ENCODE measurements at regions not wholly inside any gene's neighbourhood (a gene's known extent, or its start where the extent isn't known, plus 50 kb on each side); places are given as distances from the start of the nearest gene placed in this dataset.

GRCh38 chr3:103218146-103218545 is 783.3 kb downstream of the ZPLD1 start:
- H3K27ac ChIP-seq (ENCODE audit: low read depth, low read length), result no peak overlapping the region
- 0% methylated on average over 1 of the region's 1 CpG; no CpG with 5 or more reads in 1 of the 2 experiments for WGBS, 2 experiments (ENCODE audit: extremely low coverage in 1 of 2, insufficient coverage in 1 of 2, insufficient read length in 1 of 2, insufficient replicate concordance in 2 of 2, low coverage in 1 of 2, low lambda C conversion rate in 2 of 2, missing lambda C conversion rate in 1 of 2)
- no peak overlapping the region for H2BK5ac ChIP-seq (ENCODE audit: low read depth, low read length)

More at GRCh38 chr3:103218146-103218545, 783.3 kb downstream of the ZPLD1 start:
- Histone ChIP-seq H3K79me1 (ENCODE audit: low read depth, low read length) (no peaks in the 10 kb centered on the region), H3K9me3 (ENCODE audit: insufficient read depth in 2 of 2, low read depth in 1 of 2, low read length in 1 of 2) (no peaks in the 10 kb centered on the region), H2BK15ac (ENCODE audit: low read length) (no peak overlapping the region), H2AK5ac (ENCODE audit: low read depth, low read length) (no peak overlapping the region), H3K79me2 (ENCODE audit: control insufficient read depth in 1 of 2, insufficient read depth in 2 of 2, low read length in 2 of 2) (no peaks in the 10 kb centered on the region), H3K27me3 (replicated peaks in 1 of 4; ENCODE audit: control insufficient read depth in 3 of 4, extremely low read depth in 1 of 4, insufficient read depth in 3 of 4, low read length in 3 of 4) (no peaks in the 10 kb centered on the region), H4K20me1 (replicated peaks in 1 of 2; ENCODE audit: control insufficient read depth in 1 of 2, insufficient read depth in 2 of 2, low read length in 2 of 2) (no peaks in the 10 kb centered on the region), H3K56ac (replicated peaks; ENCODE audit: insufficient read length, low read depth, low read length) (no peak overlapping the region), H3K4me2 (ENCODE audit: insufficient read depth in 1 of 2, low read depth in 2 of 2, low read length in 2 of 2) (no peak overlapping the region), H2AFZ (ENCODE audit: low read length) (peak overlapping the region; percentile 92), H3K36me3 (ENCODE audit: control insufficient read depth in 2 of 4, insufficient read depth in 4 of 4, low read length in 3 of 4) (no peaks in the 10 kb centered on the region), H3K4ac (replicated peaks; ENCODE audit: insufficient read length, low read depth, low read length) (no peak overlapping the region), H3K9ac (replicated peaks in 1 of 4; ENCODE audit: extremely low read depth in 1 of 4, low read depth in 3 of 4, low read length in 3 of 4) (no peak overlapping the region), H3K18ac (ENCODE audit: extremely low read depth, low read length) (no peak overlapping the region), H3K23me2 (ENCODE audit: low read depth, low read length) (no peaks in the 10 kb centered on the region), H3K4me3 (ENCODE audit: extremely low read depth in 1 of 4, insufficient read depth in 2 of 4, low read depth in 3 of 4, low read length in 4 of 4) (no peak overlapping the region), H3K14ac (ENCODE audit: insufficient read length) (no peak overlapping the region), H2BK20ac (ENCODE audit: low read length) (no peak overlapping the region), H4K5ac (ENCODE audit: insufficient read length, low read depth, low read length) (no peak overlapping the region), H2BK12ac (ENCODE audit: low read depth, low read length) (no peak overlapping the region), H4K91ac (replicated peaks; ENCODE audit: insufficient read length, low read length) (no peak overlapping the region), H3K23ac (ENCODE audit: insufficient read length) (no peak overlapping the region), H4K8ac (ENCODE audit: extremely low read depth, insufficient read depth, low read length) (no peak overlapping the region), H2BK120ac (replicated peaks; ENCODE audit: low read depth, low read length) (no peak overlapping the region), H3K4me1 (replicated peaks in 1 of 4; ENCODE audit: control insufficient read depth in 3 of 4, insufficient read depth in 4 of 4, low read length in 3 of 4) (no peaks in the 10 kb centered on the region)
- ChIA-PET CTCF (ENCODE audit: partially characterized antibody) (interaction anchor here (0.6 kb wide), 1 partner anchor 935 kb away, joined by 3 read pairs; no protein-coding TSS in a partner anchor), POLR2A (ENCODE audit: partially characterized antibody) (no interaction called here)
- no peak for FAIRE-seq
- TF ChIP-seq ZNF274 (IDR thresholded peaks at IDR 0.05; ENCODE audit: borderline replicate concordance, extremely low read depth, low read length) (no peak), HDAC6 (IDR thresholded peaks at IDR 0.05; ENCODE audit: low read depth, low read length) (no peak), POU5F1 (IDR thresholded peaks at IDR 0.05; ENCODE audit: low read depth, low read length) (no peak), NRF1 (IDR thresholded peaks at IDR 0.05; ENCODE audit: low read depth, low read length) (no peak), JUN (IDR thresholded peaks at IDR 0.05; ENCODE audit: low read depth, low read length) (no peak), BRCA1 (IDR thresholded peaks at IDR 0.05; ENCODE audit: low read depth, low read length) (no peak), SP2 (IDR thresholded peaks at IDR 0.05; ENCODE audit: low read length) (no peak), PHF8 (conservative IDR thresholded peaks at IDR 0.05; ENCODE audit: low read depth, low read length) (no peak)
- no peak for DNase-seq (ENCODE audit: low read depth in 1 of 2, low spot score in 2 of 2)
